ENCODE measurements at regions not wholly inside any gene's neighbourhood (a gene's known extent, or its start where the extent isn't known, plus 50 kb on each side); places are given as distances from the start of the nearest gene placed in this dataset.

GRCh38 chr9:7451062-7451461 is 348.5 kb downstream of the DMAC1 start:
- TF ChIP-seq, protein P1, sequence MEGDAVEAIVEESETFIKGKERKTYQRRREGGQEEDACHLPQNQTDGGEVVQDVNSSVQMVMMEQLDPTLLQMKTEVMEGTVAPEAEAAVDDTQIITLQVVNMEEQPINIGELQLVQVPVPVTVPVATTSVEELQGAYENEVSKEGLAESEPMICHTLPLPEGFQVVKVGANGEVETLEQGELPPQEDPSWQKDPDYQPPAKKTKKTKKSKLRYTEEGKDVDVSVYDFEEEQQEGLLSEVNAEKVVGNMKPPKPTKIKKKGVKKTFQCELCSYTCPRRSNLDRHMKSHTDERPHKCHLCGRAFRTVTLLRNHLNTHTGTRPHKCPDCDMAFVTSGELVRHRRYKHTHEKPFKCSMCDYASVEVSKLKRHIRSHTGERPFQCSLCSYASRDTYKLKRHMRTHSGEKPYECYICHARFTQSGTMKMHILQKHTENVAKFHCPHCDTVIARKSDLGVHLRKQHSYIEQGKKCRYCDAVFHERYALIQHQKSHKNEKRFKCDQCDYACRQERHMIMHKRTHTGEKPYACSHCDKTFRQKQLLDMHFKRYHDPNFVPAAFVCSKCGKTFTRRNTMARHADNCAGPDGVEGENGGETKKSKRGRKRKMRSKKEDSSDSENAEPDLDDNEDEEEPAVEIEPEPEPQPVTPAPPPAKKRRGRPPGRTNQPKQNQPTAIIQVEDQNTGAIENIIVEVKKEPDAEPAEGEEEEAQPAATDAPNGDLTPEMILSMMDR (conservative IDR thresholded peaks at IDR 0.05 in 1 of 2, IDR thresholded peaks at IDR 0.05 in 1 of 2; ENCODE audit: low read depth in 1 of 2, low read length in 2 of 2): no peak
- TF ChIP-seq EZH2 (IDR thresholded peaks at IDR 0.05; ENCODE audit: low read length, missing control alignments): no peak

Measured in fibroblast of lung (primary cell).